HG02763 (cell line): ENCODE measurements at regions not wholly inside any gene's neighbourhood (a gene's known extent, or its start where the extent isn't known, plus 50 kb on each side); places are given as distances from the start of the nearest gene placed in this dataset.
"Not testable (repeated sequence)": the region's sequence is repeated elsewhere in the genome, so short reads cannot be mapped to it uniquely, and the experiment has no call there.

Experiments used
- ATAC-seq: cut with Tn5 transposase; IDR thresholded peaks from one replicate; pipeline ENCODE4 v1.9.1; 2021; ENCODE audit warnings: mild to moderate bottlenecking, moderate library complexity; ENCODE audit not compliant: unreplicated experiment

DNA sequence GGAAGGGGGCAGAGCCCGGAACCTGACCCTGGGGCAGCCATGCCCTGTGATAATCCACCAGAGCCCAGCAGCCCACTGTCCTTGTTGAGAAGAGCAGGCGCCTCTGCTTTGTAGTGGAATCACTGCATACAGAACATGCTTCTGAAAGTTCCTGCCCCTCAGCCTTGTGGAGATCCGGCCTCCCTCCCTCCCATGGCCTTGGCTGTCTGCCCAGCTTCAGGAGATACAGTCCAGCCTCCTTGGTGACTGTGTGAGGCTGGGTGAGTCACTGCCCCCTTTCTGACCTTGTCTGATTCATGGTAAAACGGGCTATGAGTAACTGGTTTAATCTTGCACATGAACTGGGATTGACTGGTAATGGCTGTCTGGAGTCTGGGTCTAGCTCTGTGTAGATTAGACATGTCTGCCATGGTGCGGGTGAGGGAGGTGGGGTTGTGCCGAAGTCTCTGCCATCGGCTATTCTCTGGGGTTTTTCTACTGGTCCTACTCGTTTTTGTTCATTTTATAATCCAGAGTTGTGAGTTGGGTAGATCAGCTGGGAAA, 144.0 kb upstream of the ZNF469 start:
- ATAC-seq, result not testable (repeated sequence)

DNA sequence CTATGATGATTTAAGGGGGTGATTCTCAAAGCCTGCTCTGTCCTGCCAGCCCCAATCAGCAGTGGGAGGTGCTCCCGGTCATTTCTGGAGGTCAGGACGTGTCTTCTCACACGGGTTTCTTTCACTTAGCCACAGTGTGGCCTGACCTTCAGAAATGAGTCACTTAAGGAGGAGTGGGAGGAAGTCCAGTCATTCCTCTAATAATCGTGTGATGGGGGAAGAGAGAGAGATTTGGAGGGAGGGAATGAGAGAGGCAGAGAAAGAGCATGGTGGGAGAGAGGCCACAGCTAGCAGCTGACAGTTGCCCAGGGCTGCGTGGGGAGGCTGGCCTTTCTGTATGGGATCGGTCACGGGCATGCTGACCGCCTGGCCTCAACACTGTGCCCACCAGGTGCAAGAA, 142.6 kb upstream of the ZNF469 start:
- ATAC-seq, result not testable (repeated sequence)

DNA sequence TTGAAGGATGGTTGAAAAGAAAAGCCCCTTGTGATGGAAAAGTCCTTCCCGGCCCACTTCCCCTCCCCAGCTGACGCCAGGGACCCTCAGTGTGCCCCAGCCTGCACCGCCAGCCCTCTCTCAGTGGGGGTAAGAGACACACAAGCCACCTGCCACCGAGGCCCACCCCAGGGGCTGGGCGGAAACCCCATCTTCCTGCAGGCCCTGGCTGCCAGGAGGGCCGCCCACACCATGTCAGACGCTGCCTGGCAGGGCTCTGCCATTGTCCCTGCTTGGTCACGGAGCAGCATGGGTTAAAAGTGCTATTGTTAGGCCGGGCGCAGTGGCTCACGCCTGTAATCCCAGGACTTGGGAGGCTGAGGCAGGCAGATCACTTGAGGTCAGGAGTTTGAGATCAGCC, 142.0 kb upstream of the ZNF469 start:
- not testable (repeated sequence) for ATAC-seq

DNA sequence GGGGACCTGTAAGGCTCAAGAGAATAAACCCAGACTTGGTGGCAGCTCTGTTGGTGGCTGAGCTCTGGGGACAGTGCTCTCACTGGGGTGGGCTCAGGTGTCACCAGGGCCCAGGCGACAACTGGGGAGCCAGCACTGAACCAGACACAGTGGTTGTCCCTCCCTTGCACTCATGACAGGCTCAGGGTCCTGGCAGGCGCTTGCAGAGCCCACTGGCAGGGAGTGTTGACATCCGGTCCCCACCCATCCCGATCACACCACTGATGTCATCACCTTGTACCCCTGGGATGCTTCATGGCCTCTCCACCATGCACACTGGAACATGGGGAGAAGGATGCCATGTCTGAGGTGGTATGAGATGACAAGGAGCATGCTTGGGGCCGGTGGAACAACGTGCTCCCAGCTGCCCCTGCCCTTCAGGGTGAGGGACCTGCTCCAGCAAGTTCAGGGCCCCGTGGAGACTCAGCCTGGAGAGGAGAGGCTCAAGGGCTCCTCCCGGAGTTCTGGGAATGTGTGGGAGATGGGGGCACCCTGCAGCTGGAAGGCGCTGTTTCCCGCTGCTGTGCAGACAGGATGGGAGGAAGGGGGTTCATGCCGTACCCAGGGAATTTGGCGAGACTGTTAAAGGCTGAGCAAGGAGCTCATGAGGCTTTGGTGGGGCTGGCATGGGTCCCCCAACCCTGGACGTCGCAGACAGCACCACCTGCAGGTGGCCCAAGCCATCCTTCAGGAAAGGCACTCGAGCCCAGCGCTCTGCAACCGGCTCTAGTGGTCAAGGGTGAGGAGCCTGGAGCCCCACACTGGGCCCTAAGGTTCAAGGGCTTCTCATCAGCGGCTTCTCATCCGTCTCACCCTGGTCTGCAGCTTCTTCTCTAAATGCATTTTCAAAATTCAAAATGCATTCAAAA, 141.1 kb upstream of the ZNF469 start:
- ATAC-seq, result not testable (repeated sequence)

DNA sequence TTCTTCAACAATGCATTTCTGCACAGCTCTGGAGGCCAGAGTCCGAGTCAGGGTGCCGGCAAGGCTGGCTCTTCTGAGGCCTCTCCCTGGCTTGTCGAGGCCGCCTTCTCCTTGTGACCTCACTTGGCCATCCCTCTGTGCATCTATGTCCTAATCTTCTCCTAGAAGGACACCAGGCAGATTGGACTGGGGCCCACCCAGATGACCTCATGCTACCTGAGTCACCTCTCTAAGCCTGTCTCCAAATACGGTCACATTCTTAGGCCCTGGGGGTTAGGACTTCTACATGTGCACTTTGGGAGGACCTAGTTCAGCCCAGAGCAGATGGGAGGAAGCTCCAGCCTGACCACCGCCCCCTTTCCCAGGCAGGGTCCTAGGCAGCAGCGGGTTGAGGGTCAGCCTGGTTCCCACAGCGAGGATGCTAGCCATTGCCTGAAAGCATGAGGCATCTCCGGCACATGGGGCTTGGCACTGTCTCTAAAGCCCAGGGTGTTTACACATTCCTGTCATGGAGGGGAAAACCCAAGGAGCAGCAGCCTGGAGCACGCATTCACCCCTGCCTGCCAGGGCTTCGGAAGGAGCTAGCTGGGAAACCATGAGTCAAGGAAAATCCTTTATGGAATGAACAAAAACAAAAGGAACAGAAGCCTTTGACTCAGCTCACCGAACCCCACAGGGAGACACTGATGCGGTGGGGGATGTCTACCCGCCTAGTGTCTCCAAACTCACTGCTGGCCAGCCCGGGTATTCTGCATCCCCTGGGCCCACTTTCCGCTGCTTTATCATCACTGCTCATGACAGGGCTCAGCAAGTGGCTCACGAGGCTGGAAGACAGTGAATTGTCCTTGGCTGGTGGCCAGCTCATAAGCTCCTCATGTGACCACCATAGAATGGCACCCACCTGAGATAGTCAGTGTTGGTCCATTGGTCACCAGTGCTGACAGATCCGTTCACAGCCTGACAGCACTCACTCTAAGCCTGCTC, 140.2 kb upstream of the ZNF469 start:
- ATAC-seq, result not testable (repeated sequence)

DNA sequence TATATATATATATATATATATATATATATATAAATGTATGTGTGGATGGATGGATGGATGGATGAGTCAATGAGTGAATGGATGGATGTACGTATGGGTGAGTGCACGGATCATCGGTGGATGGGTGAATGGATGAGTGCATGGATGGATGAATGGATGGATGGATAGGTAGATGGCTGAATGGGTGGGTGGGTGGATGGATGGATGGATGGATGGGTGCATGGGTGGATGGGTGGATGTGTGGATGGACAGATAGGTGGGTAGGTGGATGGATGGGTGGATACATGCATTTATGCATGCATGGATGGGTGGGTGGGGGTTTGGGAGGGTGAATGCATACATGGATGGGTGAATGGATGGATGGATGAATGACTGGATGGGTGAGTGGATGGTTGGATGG, 138.8 kb upstream of the ZNF469 start:
- not testable (repeated sequence) for ATAC-seq

DNA sequence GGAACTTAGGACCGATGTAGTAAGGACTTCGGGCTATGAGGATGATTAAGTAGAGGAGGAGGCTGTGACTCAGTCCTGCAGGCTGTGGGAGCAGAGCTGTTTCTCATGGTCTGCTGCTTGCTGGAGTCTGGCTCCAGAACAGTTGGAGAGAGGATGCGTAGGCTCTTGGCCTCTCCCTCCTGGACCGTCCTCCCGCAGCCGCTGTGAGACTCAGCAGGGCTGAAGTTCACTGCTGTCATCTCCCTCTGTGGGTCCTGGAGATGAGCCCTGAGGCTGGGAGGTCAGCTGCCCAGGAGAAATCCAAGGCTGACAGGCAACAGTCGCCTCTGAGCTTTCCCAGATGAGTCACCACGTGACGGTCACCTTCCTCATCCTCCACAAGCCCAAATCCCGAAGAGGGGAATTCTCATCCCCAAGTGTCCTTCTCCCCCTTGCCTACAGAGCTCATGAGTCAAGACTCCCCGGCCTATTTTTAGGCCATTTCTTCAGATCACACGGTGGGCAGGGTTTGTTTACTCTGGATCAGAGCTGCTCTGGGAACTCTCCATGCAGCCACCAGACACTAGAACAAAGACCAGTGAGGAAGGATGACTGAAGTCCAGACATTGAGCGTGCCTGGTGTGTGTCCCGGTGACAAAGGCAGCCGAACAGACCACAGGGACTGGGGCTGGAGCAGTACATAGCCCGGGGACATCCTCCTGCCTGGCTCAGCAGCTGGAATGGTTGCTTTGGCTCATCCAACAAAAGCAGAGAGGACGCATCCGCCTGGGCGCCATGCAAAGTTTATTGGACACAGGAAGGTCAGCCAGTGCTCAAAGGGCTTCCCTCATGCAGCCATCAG, 137.3 kb upstream of the ZNF469 start:
- ATAC-seq, result not testable (repeated sequence)

DNA sequence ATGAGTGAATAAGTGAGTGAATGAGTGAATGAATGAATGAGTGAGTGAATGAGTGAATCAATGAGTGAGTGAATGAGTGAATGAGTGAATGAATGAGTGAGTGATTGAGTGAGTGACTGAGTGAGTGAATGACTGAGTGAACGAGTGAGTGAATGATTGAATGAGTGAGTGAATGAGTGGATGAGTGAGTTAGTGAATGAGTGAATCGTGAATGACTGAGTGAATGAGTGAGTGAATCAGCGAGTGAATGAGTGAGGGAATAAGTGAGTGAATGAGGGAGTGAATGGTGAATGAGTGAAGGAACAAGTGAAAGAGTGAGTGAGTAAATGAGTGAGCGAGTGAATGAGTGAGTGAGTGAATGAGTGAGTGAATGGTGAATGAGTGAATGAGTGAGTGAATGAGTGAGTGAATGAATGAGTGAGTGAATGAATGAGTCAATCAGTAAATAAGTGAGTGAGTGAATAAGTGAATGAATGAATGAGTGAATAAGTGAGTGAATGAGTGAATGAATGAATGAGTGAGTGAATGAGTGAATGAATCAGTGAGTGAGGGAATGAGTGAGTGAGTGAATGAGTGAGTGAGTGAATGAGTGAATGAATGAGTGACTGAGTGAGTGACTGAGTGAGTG, 135.7 kb upstream of the ZNF469 start:
- ATAC-seq, result not testable (repeated sequence)

DNA sequence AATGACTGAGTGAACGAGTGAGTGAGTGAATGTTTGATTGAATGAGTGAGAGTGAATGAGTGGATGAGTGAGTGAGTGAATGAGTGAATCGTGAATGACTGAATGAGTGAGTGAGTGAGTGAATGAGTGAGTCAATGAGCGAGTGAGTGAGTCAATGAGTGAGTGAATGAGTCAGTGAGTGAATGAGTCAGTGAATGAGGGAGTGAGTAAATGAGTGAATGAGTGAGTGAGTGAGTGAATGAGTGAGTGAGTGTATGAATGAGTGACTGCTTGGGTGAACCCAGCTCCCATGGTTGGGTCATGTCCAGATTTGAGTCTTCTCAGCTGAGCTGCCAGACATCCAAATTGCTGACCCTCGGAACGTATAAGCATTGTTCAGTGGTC, 135.2 kb upstream of the ZNF469 start:
- not testable (repeated sequence) for ATAC-seq

DNA sequence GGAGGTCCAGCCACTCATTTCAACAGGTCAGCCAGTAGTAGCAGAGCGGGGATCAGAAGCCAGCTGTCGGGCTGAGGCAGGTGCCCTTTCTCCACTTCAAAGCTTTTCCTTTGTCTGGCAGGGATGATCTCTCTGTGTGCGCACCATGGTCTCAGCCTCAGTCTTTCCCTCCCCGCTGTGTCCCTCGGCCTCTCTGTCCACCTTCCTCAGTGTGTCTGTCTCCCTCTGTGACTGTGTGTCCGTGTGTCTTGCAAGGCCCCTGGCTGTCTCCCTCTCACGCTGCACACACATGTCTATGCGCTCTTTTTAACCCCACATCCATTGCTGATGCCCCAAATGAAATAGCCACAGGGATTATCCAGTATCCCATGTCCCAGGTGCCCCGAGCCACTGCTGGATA, 134.0 kb upstream of the ZNF469 start:
- not testable (repeated sequence) for ATAC-seq

DNA sequence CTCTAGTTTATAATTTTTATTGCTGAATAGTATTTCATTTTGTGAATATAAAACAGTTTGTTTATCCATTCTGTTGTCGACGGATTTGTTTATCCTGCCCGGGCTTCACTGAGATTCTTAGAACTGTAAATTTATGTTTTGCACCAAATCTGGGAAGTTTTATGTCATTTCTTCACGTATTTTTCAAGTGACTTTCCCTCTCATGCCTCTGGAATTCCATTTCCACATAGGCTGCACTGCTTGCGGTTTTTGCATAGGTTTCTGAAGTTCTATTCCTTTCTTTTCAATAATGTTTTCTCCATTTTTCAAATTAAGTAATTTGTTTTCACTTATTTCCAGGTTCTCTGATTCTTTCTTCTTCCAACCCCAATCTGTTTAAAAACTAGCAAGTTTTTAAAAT, 132.4 kb upstream of the ZNF469 start:
- ATAC-seq, result not testable (repeated sequence)

DNA sequence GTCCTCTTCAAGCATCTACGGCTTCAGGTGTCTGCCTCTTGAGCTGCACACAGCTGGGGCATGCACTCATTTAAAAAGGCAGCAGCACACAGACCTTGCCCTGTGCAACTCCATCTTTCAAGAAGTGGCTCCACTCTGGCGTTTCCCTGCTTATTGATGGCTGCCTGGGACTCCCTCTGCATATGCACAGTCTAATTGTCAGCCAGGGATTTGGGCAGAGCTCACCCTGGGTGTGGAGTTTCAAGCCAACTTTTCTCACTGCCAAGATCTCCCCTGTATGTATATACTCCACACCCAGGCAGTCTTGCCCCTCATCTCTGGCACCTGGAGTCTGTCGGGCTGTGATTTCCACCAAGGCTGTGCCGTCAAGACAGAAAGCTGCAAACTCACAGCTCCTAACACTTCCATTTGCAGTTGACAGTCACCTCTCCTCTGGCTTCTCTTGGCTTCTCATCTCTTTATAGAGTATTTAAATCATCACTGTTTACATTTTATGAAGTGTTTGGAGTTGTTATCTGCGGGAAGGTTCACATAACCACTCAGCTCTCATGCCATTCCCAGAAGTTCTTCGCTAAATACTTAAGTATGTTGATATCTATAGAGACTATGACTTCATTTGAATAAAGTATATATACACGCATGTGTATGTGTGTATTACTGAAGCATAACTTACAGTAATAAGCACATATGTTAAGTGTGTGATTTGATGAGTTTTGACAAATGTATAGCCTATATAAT, 130.5 kb upstream of the ZNF469 start:
- ATAC-seq, result not testable (repeated sequence)

DNA sequence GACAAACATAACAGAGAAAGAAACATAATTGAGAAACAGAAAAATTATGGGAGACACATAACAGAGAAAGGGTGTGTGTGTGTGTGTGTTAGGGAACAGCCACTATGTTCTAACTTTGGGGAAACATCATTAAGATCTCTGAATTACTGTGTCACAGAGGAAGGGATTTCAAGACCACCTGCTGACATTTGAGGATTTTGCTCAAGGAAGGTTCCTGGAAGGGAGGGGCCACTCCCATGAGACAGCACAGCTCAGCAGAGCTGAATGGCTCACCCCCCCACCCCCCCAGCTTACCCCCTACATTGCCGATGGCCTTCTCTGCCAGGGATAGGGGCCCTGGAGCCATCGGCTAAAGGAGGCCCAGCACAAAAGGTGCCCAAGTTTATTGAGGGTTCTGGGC, 124.6 kb upstream of the ZNF469 start:
- ATAC-seq, result not testable (repeated sequence)

DNA sequence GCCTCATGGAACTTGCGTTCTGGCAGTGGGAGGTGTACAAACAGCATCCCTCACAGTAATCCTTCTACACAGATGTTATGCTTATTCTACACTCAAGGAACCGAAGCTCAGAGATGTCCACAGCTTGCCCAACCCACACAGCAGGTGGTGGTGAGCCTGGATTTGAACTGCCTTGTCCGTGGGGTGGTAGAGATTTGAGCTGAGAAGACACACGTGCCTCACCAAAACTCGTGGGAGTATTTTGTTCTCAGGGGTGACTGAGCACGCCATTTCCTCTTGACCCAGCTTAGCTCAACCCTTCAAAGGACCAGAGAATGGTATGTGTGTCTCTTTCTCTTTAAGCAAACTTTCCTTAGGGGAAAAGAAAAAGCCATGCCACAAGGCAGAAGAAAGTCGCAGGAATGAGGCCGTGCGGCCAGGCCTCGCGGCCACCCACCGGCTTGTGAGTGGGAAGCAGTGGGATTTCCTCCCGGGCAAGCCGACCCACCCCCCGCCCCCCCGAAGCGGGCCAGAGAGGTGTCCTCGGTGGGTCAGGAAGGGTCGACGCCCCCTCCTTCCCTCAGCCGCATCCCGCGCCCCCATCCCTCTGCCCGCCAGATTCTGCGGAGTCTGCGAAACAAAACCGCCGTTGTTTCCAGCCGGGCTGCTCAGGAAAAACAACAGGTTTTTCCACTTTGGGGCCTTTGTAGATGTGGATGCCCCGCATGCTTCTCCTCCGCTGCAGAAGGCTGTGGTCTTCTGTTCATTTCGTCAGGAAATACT, 123.8 kb upstream of the ZNF469 start:
- not testable (repeated sequence) for ATAC-seq

DNA sequence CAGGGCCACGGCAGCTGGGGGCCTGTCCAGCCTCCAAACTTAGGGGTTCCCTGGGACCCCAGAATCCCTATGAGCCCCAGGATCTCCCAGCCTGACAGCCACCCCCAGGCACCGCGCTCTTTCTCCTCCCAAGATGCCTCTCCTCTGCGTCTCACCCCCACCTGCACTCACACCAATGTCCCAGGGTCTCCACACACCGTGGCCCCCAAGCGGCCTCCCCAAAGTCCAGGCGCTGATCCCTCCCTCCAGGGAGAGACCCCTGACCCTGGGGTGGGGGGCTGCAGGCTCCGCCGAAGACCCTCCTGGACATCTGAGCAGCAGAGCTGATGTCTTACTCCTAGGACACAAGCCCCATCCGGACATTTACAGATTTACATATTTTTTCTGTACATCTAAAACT, 123.2 kb upstream of the ZNF469 start:
- not testable (repeated sequence) for ATAC-seq

DNA sequence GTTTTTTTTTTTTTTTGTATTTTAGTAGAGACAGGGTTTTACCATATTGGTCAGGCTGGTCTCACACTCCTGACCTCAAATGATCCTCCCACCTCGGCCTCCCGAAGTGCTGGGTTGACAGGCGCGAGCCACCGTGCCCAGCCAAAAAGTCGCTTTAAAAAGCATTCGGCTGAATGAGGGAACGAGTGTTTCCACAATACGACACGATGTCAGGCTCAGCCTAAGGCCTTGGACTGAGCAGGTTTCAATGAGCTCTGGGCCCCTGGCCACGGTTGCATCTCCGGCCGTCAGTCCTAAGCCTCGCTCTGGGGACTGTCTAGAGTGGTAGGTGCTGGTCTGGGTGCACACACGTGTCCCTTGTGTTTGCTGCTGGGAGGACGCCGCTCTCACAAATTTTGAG, 122.6 kb upstream of the ZNF469 start:
- ATAC-seq, result not testable (repeated sequence)

DNA sequence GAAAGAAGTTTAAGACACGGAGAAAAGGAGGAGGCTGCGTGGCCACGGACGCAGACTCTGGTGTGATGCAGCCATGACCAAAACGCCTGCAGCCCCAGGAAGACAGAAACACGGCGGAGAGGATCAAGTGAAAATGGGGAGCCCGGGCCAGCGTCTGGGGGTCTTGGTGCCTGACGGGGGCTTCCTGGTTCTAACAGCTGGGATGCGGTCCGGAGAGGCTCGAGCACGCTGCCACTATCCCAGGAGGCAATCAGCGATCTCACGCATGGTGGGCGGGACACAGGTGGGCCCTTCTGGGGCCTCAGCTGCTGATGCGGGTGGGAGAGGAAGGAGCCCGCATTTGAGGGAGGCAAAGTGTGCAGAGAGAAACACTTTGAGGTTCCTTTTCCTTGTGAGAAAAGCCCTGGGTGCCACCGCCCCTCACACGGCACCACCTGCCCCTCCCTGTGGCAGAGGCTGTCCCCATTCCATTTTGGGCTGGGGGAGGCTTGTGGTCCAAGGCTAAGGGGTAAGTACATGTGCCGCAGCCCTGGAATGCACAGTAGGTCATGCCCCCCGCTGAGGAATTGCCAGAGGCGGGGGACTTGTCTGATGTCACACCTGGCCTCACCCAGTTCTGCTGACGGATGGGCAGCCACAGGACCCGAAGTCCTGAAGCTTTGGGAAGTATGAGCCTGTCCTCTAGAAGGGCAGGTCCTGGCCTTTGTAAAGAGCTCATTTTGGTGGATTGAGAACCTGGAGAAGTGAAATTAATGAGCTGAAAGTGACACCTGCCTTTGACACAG, 121.7 kb upstream of the ZNF469 start:
- ATAC-seq, result not testable (repeated sequence)
